GM23338 (cell line): ENCODE measurements at regions not wholly inside any gene's neighbourhood (a gene's known extent, or its start where the extent isn't known, plus 50 kb on each side); places are given as distances from the start of the nearest gene placed in this dataset.

Experiments
- ATAC-seq: fragments of 200-7000 bp; cut with Tn5 transposase; 3 replicates; pipeline ENCODE4 v1.9.1; 2020
- DNase-seq: peaks from one replicate; pipeline ENCODE4 v3.0.0-alpha.2; 2015; ENCODE audit warnings: low spot score
- H2AFZ ChIP-seq: fragments of 200-600 bp; sonication (generic); 2 replicates; pipeline ENCODE4 v1.8.0; 2016; ENCODE audit warnings: antibody characterized with exemption, mild to moderate bottlenecking, moderate library complexity
- H3F3A ChIP-seq: fragments of 200-600 bp; sonication (generic); replicated peaks from 2 replicates; pipeline ENCODE4 v1.8.0; 2017; ENCODE audit warnings: antibody characterized with exemption, mixed run types, low read depth
- H3K27ac ChIP-seq: fragments of 200-600 bp; sonication (generic); 2 replicates; pipeline ENCODE4 v1.6.1; 2016; ENCODE audit warnings: low read depth
- H3K27me3 ChIP-seq: fragments of 200-600 bp; sonication (generic); 2 replicates; pipeline ENCODE4 v1.8.0; 2016; ENCODE audit warnings: mild to moderate bottlenecking, mixed run types, moderate library complexity; ENCODE audit not compliant: insufficient read depth
- H3K36me3 ChIP-seq: fragments of 200-600 bp; sonication (generic); 2 replicates; pipeline ENCODE4 v1.8.0; 2016; ENCODE audit warnings: mild to moderate bottlenecking; ENCODE audit not compliant: insufficient read depth
- H3K4me1 ChIP-seq: fragments of 200-600 bp; sonication (generic); 2 replicates; pipeline ENCODE4 v1.8.0; 2016; ENCODE audit warnings: mild to moderate bottlenecking, moderate library complexity; ENCODE audit not compliant: insufficient read depth
- H3K4me2 ChIP-seq: fragments of 200-600 bp; sonication (generic); 2 replicates; pipeline ENCODE4 v1.7.1; 2017; ENCODE audit warnings: mixed run types
- H3K4me3 ChIP-seq: fragments of 200-600 bp; sonication (generic); 2 replicates; pipeline ENCODE4 v1.6.1; 2016; ENCODE audit warnings: mixed run types
- H3K79me2 ChIP-seq: fragments of 200-600 bp; sonication (generic); replicated peaks from 2 replicates; pipeline ENCODE4 v1.8.0; 2017; ENCODE audit warnings: mild to moderate bottlenecking; ENCODE audit not compliant: insufficient read depth
- H3K9me2 ChIP-seq: fragments of 200-600 bp; sonication (generic); 2 replicates; pipeline ENCODE4 v1.8.0; 2017; ENCODE audit not compliant: insufficient read depth
- H4K20me1 ChIP-seq: fragments of 200-600 bp; sonication (generic); replicated peaks from 2 replicates; pipeline ENCODE4 v1.8.0; 2017; ENCODE audit warnings: mild to moderate bottlenecking; ENCODE audit not compliant: insufficient read depth
- H3K27ac Mint-ChIP-seq: 2 replicates; pipeline ENCODE4 v1.8.0; 2020; ENCODE audit warnings: inconsistent platforms, mild to moderate bottlenecking, moderate library complexity, mixed read lengths
- H3K27me3 Mint-ChIP-seq: 3 replicates; pipeline ENCODE4 v1.8.0; 2022; ENCODE audit warnings: low read depth, mild to moderate bottlenecking, moderate library complexity, mixed read lengths, inconsistent platforms; ENCODE audit not compliant: insufficient read depth, poor library complexity
- H3K36me3 Mint-ChIP-seq: 3 replicates; pipeline ENCODE4 v1.8.0; 2021; ENCODE audit warnings: low read depth, mild to moderate bottlenecking, inconsistent platforms, moderate library complexity, mixed read lengths
- H3K4me1 Mint-ChIP-seq: 3 replicates; pipeline ENCODE4 v1.8.0; 2020; ENCODE audit warnings: mild to moderate bottlenecking, inconsistent platforms, mixed read lengths
- H3K4me3 Mint-ChIP-seq: 3 replicates; pipeline ENCODE4 v1.8.0; 2021; ENCODE audit warnings: moderate library complexity, mild to moderate bottlenecking, inconsistent platforms, mixed read lengths
- H3K9me3 Mint-ChIP-seq: 3 replicates; pipeline ENCODE4 v1.8.0; 2020; ENCODE audit warnings: moderate library complexity, mild to moderate bottlenecking, inconsistent platforms, mixed read lengths
- CREB1 ChIP-seq: fragments of 250-450 bp; sonication (Bioruptor Pico); IDR thresholded peaks from 2 replicates; pipeline ENCODE4 v1.5.0; 2020; ENCODE audit warnings: low read depth, mild to moderate bottlenecking, moderate library complexity
- EZH2 ChIP-seq: fragments of 200-600 bp; sonication (generic); IDR thresholded peaks from one replicate; pipeline ENCODE4 v1.8.0; 2017; ENCODE audit warnings: antibody characterized with exemption, mild to moderate bottlenecking, low read depth; ENCODE audit not compliant: unreplicated experiment
- EZH2phosphoT487 ChIP-seq: fragments of 200-600 bp; sonication (generic); IDR thresholded peaks from one replicate; pipeline ENCODE4 v1.8.1; 2018; ENCODE audit warnings: antibody characterized with exemption; ENCODE audit not compliant: unreplicated experiment
- JUNB ChIP-seq: IDR thresholded peaks from one replicate; pipeline ENCODE4 v1.6.1; 2016; ENCODE audit warnings: antibody characterized with exemption; ENCODE audit not compliant: unreplicated experiment
- NANOG ChIP-seq: IDR thresholded peaks from 2 replicates; pipeline ENCODE4 v1.6.1; 2016; ENCODE audit warnings: antibody characterized with exemption, borderline replicate concordance
- POLR2AphosphoS5 ChIP-seq: IDR thresholded peaks from 2 replicates; pipeline ENCODE4 v1.6.1; 2016; ENCODE audit warnings: antibody characterized with exemption, low read depth
- STAT1 ChIP-seq: IDR thresholded peaks from one replicate; pipeline ENCODE4 v1.6.1; 2016; ENCODE audit warnings: antibody characterized with exemption; ENCODE audit not compliant: unreplicated experiment
- ZNF114 ChIP-seq: fragments of 250-450 bp; sonication (Bioruptor Pico); IDR thresholded peaks from 2 replicates; pipeline ENCODE4 v1.5.0; 2020; ENCODE audit warnings: mild to moderate bottlenecking, moderate library complexity
- ZNF331 ChIP-seq: fragments of 250-450 bp; sonication (Bioruptor Pico); IDR thresholded peaks from 2 replicates; pipeline ENCODE4 v1.5.0; 2020; ENCODE audit warnings: low read depth, mild to moderate bottlenecking, moderate library complexity
- TF ChIP-seq, protein P1 (sequence below), 2 experiments: fragments of 200-600 bp in 1 of 2; sonication (generic) in 1 of 2; conservative IDR thresholded peaks; 2 replicates each; pipeline versions ENCODE4 v1.5.1 to v1.6.1; 2016 to 2017; ENCODE audit warnings: antibody characterized with exemption in 2 of 2, low read depth in 2 of 2, mild to moderate bottlenecking in 2 of 2, moderate library complexity in 1 of 2
- TF ChIP-seq, protein P2 (sequence below): IDR thresholded peaks from 2 replicates; pipeline ENCODE4 v1.6.1; 2016; ENCODE audit warnings: antibody characterized with exemption
- TF ChIP-seq, protein P3 (sequence below): IDR thresholded peaks from one replicate; pipeline ENCODE4 v1.6.1; 2018; ENCODE audit warnings: antibody characterized with exemption; ENCODE audit not compliant: unreplicated experiment
- TF ChIP-seq, protein P4 (sequence below): fragments of 250-450 bp; sonication (Bioruptor Pico); IDR thresholded peaks from 2 replicates; pipeline ENCODE4 v1.5.0; 2020; ENCODE audit warnings: mild to moderate bottlenecking, moderate library complexity

DNA sequence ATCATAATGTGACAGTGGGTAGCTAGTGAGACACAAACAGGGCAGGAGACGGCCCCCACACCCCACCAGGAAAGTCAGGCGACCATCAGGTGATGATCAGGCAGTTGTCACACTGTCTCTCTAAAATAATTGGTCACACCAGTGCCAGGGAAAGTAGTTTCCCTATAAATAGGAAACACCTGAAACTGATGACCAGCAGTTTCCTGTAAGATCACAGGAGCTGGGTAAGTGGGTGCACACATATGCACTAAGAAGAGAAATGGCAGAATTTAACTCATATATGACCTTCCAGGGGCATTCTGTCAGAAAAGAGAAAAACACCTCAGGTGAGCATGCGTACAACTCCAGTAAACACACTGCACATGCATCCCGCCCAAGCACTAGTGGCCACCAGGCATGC lies 620.5 kb upstream of the GHITM start:
- no peaks in the 10 kb centered on the region for H4K20me1 ChIP-seq
- no peaks in the 10 kb centered on the region for H3K9me3 Mint-ChIP-seq
- H3K4me3 ChIP-seq: no peak overlapping the region
- H3K4me1 ChIP-seq: no peaks in the 10 kb centered on the region
- peaks cover 2% of the 10 kb centered on the region for H3K27me3 Mint-ChIP-seq
- H3K4me3 Mint-ChIP-seq: no peak overlapping the region
- DNase-seq (no peak), ATAC-seq (no peak)
- TF ChIP-seq ZNF331 (CRISPR knock-in tag) (no peak), CREB1 (no peak), ZNF114 (no peak), POLR2AphosphoS5 (no peak), EZH2phosphoT487 (no peak), NANOG (no peak), JUNB (no peak), STAT1 (no peak), EZH2 (no peak)
- TF ChIP-seq, protein P1, sequence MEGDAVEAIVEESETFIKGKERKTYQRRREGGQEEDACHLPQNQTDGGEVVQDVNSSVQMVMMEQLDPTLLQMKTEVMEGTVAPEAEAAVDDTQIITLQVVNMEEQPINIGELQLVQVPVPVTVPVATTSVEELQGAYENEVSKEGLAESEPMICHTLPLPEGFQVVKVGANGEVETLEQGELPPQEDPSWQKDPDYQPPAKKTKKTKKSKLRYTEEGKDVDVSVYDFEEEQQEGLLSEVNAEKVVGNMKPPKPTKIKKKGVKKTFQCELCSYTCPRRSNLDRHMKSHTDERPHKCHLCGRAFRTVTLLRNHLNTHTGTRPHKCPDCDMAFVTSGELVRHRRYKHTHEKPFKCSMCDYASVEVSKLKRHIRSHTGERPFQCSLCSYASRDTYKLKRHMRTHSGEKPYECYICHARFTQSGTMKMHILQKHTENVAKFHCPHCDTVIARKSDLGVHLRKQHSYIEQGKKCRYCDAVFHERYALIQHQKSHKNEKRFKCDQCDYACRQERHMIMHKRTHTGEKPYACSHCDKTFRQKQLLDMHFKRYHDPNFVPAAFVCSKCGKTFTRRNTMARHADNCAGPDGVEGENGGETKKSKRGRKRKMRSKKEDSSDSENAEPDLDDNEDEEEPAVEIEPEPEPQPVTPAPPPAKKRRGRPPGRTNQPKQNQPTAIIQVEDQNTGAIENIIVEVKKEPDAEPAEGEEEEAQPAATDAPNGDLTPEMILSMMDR (conservative IDR thresholded peaks at IDR 0.05; ENCODE audit: low read depth in 2 of 2): no peak
- TF ChIP-seq, protein P2, sequence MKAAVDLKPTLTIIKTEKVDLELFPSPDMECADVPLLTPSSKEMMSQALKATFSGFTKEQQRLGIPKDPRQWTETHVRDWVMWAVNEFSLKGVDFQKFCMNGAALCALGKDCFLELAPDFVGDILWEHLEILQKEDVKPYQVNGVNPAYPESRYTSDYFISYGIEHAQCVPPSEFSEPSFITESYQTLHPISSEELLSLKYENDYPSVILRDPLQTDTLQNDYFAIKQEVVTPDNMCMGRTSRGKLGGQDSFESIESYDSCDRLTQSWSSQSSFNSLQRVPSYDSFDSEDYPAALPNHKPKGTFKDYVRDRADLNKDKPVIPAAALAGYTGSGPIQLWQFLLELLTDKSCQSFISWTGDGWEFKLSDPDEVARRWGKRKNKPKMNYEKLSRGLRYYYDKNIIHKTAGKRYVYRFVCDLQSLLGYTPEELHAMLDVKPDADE: no peak
- TF ChIP-seq, protein P3, sequence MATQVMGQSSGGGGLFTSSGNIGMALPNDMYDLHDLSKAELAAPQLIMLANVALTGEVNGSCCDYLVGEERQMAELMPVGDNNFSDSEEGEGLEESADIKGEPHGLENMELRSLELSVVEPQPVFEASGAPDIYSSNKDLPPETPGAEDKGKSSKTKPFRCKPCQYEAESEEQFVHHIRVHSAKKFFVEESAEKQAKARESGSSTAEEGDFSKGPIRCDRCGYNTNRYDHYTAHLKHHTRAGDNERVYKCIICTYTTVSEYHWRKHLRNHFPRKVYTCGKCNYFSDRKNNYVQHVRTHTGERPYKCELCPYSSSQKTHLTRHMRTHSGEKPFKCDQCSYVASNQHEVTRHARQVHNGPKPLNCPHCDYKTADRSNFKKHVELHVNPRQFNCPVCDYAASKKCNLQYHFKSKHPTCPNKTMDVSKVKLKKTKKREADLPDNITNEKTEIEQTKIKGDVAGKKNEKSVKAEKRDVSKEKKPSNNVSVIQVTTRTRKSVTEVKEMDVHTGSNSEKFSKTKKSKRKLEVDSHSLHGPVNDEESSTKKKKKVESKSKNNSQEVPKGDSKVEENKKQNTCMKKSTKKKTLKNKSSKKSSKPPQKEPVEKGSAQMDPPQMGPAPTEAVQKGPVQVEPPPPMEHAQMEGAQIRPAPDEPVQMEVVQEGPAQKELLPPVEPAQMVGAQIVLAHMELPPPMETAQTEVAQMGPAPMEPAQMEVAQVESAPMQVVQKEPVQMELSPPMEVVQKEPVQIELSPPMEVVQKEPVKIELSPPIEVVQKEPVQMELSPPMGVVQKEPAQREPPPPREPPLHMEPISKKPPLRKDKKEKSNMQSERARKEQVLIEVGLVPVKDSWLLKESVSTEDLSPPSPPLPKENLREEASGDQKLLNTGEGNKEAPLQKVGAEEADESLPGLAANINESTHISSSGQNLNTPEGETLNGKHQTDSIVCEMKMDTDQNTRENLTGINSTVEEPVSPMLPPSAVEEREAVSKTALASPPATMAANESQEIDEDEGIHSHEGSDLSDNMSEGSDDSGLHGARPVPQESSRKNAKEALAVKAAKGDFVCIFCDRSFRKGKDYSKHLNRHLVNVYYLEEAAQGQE: no peak
- TF ChIP-seq, protein P4, sequence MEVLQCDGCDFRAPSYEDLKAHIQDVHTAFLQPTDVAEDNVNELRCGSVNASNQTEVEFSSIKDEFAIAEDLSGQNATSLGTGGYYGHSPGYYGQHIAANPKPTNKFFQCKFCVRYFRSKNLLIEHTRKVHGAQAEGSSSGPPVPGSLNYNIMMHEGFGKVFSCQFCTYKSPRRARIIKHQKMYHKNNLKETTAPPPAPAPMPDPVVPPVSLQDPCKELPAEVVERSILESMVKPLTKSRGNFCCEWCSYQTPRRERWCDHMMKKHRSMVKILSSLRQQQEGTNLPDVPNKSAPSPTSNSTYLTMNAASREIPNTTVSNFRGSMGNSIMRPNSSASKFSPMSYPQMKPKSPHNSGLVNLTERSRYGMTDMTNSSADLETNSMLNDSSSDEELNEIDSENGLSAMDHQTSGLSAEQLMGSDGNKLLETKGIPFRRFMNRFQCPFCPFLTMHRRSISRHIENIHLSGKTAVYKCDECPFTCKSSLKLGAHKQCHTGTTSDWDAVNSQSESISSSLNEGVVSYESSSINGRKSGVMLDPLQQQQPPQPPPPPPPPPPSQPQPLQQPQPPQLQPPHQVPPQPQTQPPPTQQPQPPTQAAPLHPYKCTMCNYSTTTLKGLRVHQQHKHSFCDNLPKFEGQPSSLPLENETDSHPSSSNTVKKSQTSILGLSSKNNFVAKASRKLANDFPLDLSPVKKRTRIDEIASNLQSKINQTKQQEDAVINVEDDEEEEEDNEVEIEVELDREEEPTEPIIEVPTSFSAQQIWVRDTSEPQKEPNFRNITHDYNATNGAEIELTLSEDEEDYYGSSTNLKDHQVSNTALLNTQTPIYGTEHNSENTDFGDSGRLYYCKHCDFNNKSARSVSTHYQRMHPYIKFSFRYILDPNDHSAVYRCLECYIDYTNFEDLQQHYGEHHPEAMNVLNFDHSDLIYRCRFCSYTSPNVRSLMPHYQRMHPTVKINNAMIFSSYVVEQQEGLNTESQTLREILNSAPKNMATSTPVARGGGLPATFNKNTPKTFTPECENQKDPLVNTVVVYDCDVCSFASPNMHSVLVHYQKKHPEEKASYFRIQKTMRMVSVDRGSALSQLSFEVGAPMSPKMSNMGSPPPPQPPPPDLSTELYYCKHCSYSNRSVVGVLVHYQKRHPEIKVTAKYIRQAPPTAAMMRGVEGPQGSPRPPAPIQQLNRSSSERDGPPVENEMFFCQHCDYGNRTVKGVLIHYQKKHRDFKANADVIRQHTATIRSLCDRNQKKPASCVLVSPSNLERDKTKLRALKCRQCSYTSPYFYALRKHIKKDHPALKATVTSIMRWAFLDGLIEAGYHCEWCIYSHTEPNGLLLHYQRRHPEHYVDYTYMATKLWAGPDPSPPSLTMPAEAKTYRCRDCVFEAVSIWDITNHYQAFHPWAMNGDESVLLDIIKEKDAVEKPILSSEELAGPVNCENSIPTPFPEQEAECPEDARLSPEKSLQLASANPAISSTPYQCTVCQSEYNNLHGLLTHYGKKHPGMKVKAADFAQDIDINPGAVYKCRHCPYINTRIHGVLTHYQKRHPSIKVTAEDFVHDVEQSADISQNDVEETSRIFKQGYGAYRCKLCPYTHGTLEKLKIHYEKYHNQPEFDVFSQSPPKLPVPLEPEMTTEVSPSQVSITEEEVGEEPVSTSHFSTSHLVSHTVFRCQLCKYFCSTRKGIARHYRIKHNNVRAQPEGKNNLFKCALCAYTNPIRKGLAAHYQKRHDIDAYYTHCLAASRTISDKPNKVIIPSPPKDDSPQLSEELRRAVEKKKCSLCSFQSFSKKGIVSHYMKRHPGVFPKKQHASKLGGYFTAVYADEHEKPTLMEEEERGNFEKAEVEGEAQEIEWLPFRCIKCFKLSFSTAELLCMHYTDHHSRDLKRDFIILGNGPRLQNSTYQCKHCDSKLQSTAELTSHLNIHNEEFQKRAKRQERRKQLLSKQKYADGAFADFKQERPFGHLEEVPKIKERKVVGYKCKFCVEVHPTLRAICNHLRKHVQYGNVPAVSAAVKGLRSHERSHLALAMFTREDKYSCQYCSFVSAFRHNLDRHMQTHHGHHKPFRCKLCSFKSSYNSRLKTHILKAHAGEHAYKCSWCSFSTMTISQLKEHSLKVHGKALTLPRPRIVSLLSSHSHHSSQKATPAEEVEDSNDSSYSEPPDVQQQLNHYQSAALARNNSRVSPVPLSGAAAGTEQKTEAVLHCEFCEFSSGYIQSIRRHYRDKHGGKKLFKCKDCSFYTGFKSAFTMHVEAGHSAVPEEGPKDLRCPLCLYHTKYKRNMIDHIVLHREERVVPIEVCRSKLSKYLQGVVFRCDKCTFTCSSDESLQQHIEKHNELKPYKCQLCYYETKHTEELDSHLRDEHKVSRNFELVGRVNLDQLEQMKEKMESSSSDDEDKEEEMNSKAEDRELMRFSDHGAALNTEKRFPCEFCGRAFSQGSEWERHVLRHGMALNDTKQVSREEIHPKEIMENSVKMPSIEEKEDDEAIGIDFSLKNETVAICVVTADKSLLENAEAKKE (CRISPR knock-in tag): no peak
- no peaks in the 10 kb centered on the region for H3K36me3 Mint-ChIP-seq
- no peaks in the 10 kb centered on the region for H3K36me3 ChIP-seq
- no peak overlapping the region for H3K27ac Mint-ChIP-seq
- H3K4me1 Mint-ChIP-seq: no peaks in the 10 kb centered on the region
- H3F3A ChIP-seq: no peaks in the 10 kb centered on the region
- no peaks in the 10 kb centered on the region for H3K79me2 ChIP-seq
- H3K4me2 ChIP-seq: no peak overlapping the region
- no peak overlapping the region for H3K27ac ChIP-seq
- no peak overlapping the region for H2AFZ ChIP-seq
- no peaks in the 10 kb centered on the region for H3K9me2 ChIP-seq
- H3K27me3 ChIP-seq: no peaks in the 10 kb centered on the region
